ENCODE measurements at regions not wholly inside any gene's neighbourhood (a gene's known extent, or its start where the extent isn't known, plus 50 kb on each side); places are given as distances from the start of the nearest gene placed in this dataset.

- TF ChIP-seq CTCF (IDR thresholded peaks at IDR 0.05) (no peak), POLR2A (IDR thresholded peaks at IDR 0.05) (no peak)
Measured at GRCh38 chr3:124412644-124413043, 317.6 kb upstream of the UMPS start.

Data from Peyer's patch (tissue), 4 donors.